OCI-LY7 (cell line): ENCODE measurements at regions not wholly inside any gene's neighbourhood (a gene's known extent, or its start where the extent isn't known, plus 50 kb on each side); places are given as distances from the start of the nearest gene placed in this dataset.

Source experiments
- BruUV-seq: library from RNA; stranded (reverse); fragments of 400-500 nt; replicated peaks from 2 replicates; lab custom pipeline; 2021; lab: Mats Ljungman, UMichigan
- CTCF ChIA-PET: fragments of 300-600 bp; sonication (Branson Sonifier 250); formaldehyde crosslinking; loops from one replicate; lab custom pipeline; 2022; ENCODE audit warnings: antibody characterized with exemption; ENCODE audit not compliant: unreplicated experiment; lab: Charles Lee
- POLR2A ChIA-PET: fragments of 300-600 bp; sonication (Branson Sonifier 250); formaldehyde crosslinking; loops from one replicate; lab custom pipeline; 2022; ENCODE audit warnings: antibody characterized with exemption; lab: Charles Lee
- DNase-seq: peaks from one replicate; pipeline ENCODE4 v3.0.0-alpha.2; 2015; ENCODE audit warnings: low spot score
- H2AFZ ChIP-seq: fragments of 200-600 bp; sonication (generic), shearing (Covaris generic); 2 replicates; pipeline ENCODE4 v1.6.1; 2014; ENCODE audit warnings: mild to moderate bottlenecking, antibody characterized with exemption, low read length, moderate library complexity
- H3K27ac ChIP-seq: fragments of 200-600 bp; sonication (generic); 2 replicates; pipeline ENCODE4 v1.5.1; 2014; ENCODE audit warnings: mixed run types, low read depth, mild to moderate bottlenecking, moderate library complexity, low read length, inconsistent platforms; ENCODE audit not compliant: poor library complexity, severe bottlenecking
- H3K36me3 ChIP-seq: fragments of 200-600 bp; sonication (generic); 2 replicates; pipeline ENCODE4 v1.6.1; 2014; ENCODE audit warnings: mild to moderate bottlenecking, antibody characterized with exemption, low read length, moderate library complexity, mixed read lengths; ENCODE audit not compliant: insufficient read depth
- H3K4me1 ChIP-seq: fragments of 200-600 bp; sonication (generic); 2 replicates; pipeline ENCODE4 v1.5.1; 2014; ENCODE audit warnings: mild to moderate bottlenecking, low read length; ENCODE audit not compliant: insufficient read depth, poor library complexity, severe bottlenecking
- H3K4me2 ChIP-seq: fragments of 200-600 bp; sonication (generic); 2 replicates; pipeline ENCODE4 v1.6.1; 2014; ENCODE audit warnings: mild to moderate bottlenecking, low read length
- H3K4me3 ChIP-seq: fragments of 200-600 bp; sonication (generic); 2 replicates; pipeline ENCODE4 v1.5.1; 2014; ENCODE audit warnings: mild to moderate bottlenecking, low read depth, low read length; ENCODE audit not compliant: poor library complexity, severe bottlenecking
- H3K79me2 ChIP-seq: fragments of 200-600 bp; sonication (generic); 2 replicates; pipeline ENCODE4 v1.6.1; 2016; ENCODE audit warnings: low read depth, mild to moderate bottlenecking, low read length, moderate library complexity, mixed read lengths; ENCODE audit not compliant: insufficient read depth
- H3K9me2 ChIP-seq: fragments of 200-600 bp; sonication (generic); 2 replicates; pipeline ENCODE4 v1.6.1; 2016; ENCODE audit warnings: mild to moderate bottlenecking, low read length, mixed read lengths; ENCODE audit not compliant: insufficient read depth
- H3K9me3 ChIP-seq: fragments of 200-600 bp; sonication (generic); 2 replicates; pipeline ENCODE4 v1.6.1; 2014; ENCODE audit warnings: mild to moderate bottlenecking, mixed run types, low read length, mixed read lengths
- H4K20me1 ChIP-seq: fragments of 200-600 bp; sonication (generic); 2 replicates; pipeline ENCODE4 v1.6.1; 2014; ENCODE audit warnings: mild to moderate bottlenecking, antibody characterized with exemption, low read length, moderate library complexity, mixed read lengths; ENCODE audit not compliant: insufficient read depth
- CTCF ChIP-seq: fragments of 200-600 bp; sonication (generic); conservative IDR thresholded peaks from 2 replicates; pipeline ENCODE4 v1.5.1; 2014; ENCODE audit warnings: mild to moderate bottlenecking, antibody characterized with exemption, low read length, moderate library complexity, mixed read lengths
- EZH2phosphoT487 ChIP-seq: fragments of 200-600 bp; sonication (generic); IDR thresholded peaks from 2 replicates; pipeline ENCODE4 v1.6.1; 2018; ENCODE audit warnings: low read depth, borderline replicate concordance, mild to moderate bottlenecking, mixed run types, antibody characterized with exemption, low read length, moderate library complexity, mixed read lengths
- intact Hi-C: fragments of 100-400 bp; cut with micrococcal nuclease; formaldehyde crosslinking; loops from one replicate; pipeline ENCODE4 v1.10.0; 2022; ENCODE audit not compliant: unreplicated experiment

GRCh38 chr13:33377411-33377810 lies 91.9 kb upstream of the STARD13 start:
- Histone ChIP-seq H3K4me3 (no peak overlapping the region), H3K27ac (no peak overlapping the region), H2AFZ (no peak overlapping the region), H3K79me2 (no peaks in the 10 kb centered on the region), H3K9me2 (no peaks in the 10 kb centered on the region), H3K9me3 (no peaks in the 10 kb centered on the region), H3K4me2 (no peak overlapping the region), H4K20me1 (no peaks in the 10 kb centered on the region), H3K36me3 (no peaks in the 10 kb centered on the region), H3K4me1 (no peaks in the 10 kb centered on the region)
- CTCF ChIA-PET, result no interaction called here
- POLR2A ChIA-PET, result interaction anchor here (0.5 kb wide), 1 partner anchor 183 kb away, joined by 3 read pairs; no protein-coding TSS in a partner anchor
- no TSS peak for BruUV-seq
- no peak for DNase-seq
- TF ChIP-seq EZH2phosphoT487, result no peak
- no peak for TF ChIP-seq CTCF
- intact Hi-C loops, result no loop called here

- TF ChIP-seq CTCF (no peak), EZH2phosphoT487 (no peak)
Observed at GRCh38 chr13:33377825-33378224, 92.3 kb upstream of the STARD13 start.

GRCh38 chr13:33379608-33380007 lies 94.1 kb upstream of the STARD13 start:
- H3K9me3 ChIP-seq, result no peaks in the 10 kb centered on the region
- no peaks in the 10 kb centered on the region for H3K9me2 ChIP-seq
- intact Hi-C loops, result no loop called here
- TF ChIP-seq CTCF (no peak), EZH2phosphoT487 (no peak)
- no peaks in the 10 kb centered on the region for H3K79me2 ChIP-seq
- POLR2A ChIA-PET, result interaction anchor here (0.8 to 1.3 kb wide), 2 partner anchors 10 to 186 kb away, joined by 3 to 4 read pairs; no protein-coding TSS in a partner anchor
- H3K4me1 ChIP-seq, result no peaks in the 10 kb centered on the region
- CTCF ChIA-PET, result no interaction called here
- H3K4me3 ChIP-seq, result no peak overlapping the region
- no peak overlapping the region for H2AFZ ChIP-seq
- no TSS peak for BruUV-seq
- H3K36me3 ChIP-seq, result no peaks in the 10 kb centered on the region
- DNase-seq, result no peak
- H4K20me1 ChIP-seq, result no peaks in the 10 kb centered on the region
- no peak overlapping the region for H3K4me2 ChIP-seq
- H3K27ac ChIP-seq, result no peak overlapping the region

More at GRCh38 chr13:33377825-33378224, 92.3 kb upstream of the STARD13 start:
- Histone ChIP-seq H3K36me3 (no peaks in the 10 kb centered on the region), H3K79me2 (no peaks in the 10 kb centered on the region), H3K27ac (no peak overlapping the region), H4K20me1 (no peaks in the 10 kb centered on the region), H2AFZ (no peak overlapping the region), H3K9me3 (no peaks in the 10 kb centered on the region), H3K9me2 (no peaks in the 10 kb centered on the region), H3K4me3 (no peak overlapping the region), H3K4me2 (no peak overlapping the region), H3K4me1 (no peaks in the 10 kb centered on the region)
- ChIA-PET POLR2A (no interaction called here), CTCF (no interaction called here)
- no peak for DNase-seq
- intact Hi-C loops, result no loop called here
- BruUV-seq, result no TSS peak
